ENCODE measurements at regions not wholly inside any gene's neighbourhood (a gene's known extent, or its start where the extent isn't known, plus 50 kb on each side); places are given as distances from the start of the nearest gene placed in this dataset.
"Not testable (repeated sequence)": the region's sequence is repeated elsewhere in the genome, so short reads cannot be mapped to it uniquely, and the experiment has no call there.

DNA sequence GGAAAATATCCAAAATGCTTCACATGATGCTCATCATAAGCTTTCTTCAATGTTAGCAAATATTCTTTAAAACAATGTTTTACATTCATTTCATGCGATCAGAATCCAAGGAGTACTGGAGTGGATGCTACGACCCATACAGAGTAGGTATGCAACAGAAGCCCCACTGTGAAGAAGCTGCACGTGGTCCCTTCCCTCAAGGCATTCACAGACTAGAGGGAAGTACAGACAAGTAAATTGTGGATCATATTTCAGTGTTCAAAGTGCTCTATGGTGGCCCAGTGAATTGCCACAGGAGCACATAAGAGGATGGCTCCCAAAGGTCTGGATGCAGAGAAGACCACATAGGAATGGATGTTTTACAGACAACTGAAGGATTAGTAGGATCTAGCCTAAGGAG, 789.9 kb downstream of the IGSF11 start:
- DNase-seq: no peak

DNA sequence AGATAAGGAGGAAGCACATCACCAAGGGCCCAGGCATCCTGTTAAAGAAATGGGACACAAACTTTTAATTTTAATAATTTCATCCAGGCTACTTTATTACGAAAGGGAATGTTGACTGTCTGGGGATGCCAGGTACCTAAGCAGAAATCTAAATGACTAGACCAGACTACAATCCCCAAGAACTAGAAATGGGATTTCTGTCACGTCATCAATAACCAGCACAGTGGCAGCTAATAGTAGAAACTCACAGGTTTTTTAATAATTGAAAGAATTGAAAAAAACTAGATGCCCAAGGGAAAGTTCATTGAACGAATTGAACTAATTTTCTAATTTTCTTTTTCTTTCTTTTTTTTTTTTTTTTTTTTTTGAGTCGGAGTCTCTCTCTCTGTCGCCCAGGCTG, 789.3 kb downstream of the IGSF11 start:
- DNase-seq: no peak

DNA sequence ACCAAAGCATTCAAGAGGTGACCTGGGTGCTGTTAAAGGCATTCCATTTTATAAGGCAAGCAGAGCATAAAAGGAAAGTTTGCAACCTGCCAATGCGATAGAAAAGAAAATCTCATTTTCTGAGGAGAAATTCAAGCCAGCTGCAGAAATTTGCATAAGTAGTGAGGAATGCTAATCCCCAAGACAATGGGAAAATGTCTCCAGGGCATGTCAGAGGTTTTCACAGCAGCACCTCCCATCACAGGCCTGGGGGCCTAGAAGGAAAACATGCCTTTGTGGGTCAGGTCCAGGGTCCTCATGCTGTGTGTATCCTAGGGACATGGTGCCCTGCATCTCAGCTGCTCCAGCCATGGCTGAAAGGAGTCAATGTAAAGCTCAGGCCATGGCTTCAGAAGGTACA, 775.8 kb downstream of the IGSF11 start:
- DNase-seq: not testable (repeated sequence)

DNA sequence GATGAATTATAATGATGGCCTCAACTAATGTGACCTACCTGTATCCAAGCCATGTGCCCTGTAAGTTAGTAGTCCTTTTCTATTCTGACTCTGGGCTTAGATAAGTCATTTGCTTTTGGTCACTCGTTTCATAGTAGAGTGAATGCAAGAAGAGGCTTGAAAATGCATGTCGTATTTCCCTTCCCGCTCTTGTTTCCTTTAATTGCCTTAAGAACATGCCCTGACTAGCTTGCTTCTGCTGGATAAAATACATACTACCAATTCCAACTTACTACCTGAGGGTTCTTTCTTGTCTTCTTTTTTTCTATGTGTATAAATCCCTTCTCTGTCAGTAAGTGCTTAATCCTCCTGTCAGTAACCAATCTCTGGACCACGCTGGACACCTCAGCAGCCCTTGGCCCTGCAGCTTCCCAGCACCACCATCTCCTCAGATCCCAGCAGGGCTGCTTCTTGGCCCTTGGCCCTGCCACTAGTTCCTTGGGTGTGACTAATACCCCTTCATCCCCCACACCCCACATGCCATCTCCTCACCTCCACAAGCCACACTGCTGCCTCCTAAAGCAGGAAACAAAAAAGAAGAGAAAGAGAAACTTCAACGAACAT, 771.7 kb downstream of the IGSF11 start:
- DNase-seq: no peak

DNA sequence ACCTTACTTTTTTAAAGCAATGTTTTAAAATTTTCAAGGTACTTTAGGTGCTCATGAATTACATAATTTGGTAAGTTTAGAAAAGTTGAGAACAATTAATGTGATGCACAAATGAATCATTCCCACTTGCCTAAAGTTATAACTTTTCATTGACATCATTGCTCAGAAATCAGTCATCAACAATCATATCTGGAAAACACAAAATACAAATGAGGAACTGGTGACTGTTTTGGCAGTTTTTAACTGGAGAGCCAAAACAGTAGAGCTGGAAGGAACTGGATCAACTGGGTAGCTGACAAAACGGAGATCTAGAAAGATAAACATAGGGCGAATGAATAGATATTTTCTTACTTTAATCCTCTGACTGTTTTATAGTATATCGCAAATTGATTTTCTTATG, 767.1 kb downstream of the IGSF11 start:
- DNase-seq: no peak

DNA sequence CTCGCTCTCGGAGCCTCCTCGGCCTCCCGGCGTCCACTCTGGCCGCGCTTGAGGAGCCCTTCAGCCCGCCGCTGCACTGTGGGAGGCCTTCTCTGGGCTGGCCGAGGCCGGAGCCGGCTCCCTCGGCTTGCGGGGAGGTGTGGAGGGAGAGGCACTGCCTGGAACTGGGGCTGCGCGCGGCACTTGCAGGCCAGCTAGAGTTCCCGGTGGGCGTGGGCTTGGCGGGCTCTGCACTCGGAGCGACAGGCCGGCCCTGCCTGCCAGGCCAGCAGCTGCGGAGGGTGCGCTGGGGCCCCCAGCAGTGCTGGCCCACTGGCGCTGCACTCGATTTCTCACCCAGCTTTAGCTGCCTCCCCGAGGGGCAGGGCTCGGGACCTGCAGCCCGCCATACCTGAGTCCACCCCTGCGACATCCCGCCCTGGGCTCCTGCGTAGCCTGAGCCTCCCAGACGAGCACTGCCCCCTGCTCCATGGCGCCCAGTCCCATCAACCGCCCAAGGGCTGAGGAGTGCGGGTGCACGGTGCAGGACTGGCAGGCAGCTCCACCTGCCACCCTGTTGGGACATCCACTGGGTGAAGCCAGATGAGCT, 765.0 kb downstream of the IGSF11 start:
- no peak for DNase-seq

DNA sequence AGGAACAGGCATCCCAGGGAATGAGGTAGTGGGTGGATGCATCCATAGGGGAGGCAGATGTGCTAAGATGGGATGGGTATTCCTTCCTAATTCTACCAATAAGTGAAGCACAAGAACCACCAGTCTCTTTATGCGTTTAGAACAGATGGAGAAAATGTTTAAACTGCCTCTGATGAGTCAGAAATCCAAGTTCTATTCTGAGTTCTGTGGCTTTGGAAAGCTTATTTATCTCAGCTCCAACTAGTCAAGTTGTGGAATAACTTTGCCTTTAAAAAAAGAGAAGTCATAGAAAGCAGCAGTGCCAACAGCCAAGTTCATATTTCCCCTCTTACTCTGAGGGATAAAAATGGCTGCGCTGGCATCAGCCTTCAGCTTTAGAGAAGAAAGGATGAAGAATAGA, 761.7 kb downstream of the IGSF11 start:
- no peak for DNase-seq

DNA sequence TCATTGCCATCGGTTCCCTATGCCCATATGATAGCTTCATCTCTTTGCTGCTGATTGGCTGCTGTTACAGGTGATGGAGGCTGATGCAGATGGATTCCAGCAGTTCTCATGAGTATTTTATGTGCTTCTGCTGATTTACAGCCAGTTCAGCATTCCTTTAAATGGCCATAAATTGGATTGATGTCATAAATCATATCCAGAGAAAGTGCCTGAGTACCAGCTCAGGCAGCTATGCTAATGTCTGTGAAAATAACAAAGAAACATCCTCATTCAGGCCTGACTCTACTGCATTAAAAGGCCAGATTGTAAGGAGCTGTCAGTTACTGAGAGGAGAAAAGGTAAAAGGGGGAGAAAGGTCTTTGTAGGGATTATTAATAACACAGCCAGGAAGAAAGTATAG, 756.8 kb downstream of the IGSF11 start:
- no peak for DNase-seq

DNA sequence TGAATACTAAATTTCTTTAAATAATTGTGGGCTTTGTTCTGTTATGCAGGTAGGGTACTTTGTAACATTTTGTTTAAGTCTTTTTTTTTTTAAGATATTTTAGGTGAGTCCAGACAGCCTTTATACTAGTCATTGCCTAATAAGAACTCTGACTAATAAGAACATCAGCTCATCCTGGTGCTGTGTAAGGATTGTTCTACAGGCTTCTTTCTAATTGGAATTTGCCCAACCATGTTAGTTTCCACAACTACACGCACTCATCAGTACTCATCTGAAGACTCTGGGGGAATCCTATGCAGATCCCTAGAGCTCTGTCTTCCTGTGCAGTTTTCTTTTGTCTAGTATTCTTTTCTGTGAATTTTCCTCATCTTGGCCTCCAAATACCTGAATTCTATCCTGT, 741.8 kb downstream of the IGSF11 start:
- no peak for DNase-seq

DNA sequence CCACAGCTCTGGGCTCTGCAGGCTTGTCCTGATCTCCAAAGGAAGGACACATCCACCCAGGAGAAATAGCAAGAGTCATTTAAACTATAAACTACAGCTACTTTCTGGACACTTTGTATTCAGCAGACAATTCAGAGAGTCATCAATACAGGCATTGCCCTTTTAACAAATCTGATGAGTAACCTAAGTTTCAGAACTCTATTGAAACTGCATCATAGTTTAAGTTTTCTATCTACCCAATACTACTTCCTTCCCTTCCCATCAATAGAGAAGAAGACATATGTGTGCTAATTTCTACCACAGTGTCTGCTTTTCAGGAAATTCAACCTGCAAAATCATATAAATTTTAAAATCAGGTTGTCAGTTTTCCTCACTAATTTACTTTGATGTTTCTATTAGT, 736.5 kb downstream of the IGSF11 start:
- no peak for DNase-seq

DNA sequence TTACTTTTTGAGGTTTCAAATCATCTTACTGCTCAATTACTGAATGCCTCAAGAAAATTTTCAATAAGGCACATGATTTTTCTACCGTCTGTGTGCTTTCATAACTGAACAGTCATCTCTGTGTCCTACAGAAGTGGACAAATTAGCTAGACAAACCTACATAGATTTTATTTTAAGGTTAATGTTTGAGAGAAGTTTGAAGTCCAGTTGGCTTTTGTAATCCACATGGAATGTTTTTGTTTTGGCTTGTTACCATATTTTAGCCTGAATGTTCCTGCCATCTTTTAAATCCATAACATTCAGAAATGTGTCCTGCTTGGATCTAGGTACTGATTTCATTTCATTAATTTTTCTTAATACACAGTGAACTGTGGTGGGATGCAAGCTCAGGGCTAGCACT, 730.1 kb downstream of the IGSF11 start:
- DNase-seq: no peak

DNA sequence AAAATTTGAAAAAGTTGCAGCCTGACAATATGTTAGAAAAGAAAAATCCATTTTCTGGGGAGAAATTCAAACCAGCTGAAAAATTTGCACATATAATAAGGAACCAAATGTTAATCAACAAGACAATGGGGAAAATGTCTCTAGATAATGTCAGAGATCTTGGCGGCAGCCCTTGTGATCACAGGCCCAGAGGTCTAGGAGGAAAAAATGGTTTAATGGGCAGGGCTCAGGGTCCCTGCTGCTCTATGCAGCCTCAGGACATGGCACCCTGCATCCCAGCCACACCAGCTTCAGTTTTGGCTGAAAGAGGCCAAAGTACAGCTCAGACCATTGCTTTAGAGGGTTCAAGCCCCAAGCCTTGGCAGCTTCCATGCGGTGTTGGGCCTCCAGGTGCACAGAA, 701.9 kb downstream of the IGSF11 start:
- no peak for DNase-seq

DNA sequence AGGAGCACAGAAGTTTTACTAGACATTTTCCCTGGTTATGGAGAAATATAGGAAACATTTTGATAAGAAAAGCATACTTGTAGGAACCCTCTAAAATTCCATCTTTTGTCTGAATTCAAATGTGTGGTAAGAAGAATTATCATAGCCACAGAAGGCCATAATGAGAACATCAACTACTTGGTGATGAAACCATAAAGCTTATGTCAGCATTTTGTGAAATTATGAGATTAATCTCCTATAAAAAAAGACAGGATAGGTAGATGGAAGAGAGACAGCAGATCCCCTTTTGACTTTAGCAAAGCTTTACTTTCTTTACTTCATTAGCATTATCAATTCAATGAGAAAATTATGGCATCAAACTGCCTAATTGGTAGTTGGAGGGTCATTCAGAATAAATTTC, 697.0 kb downstream of the IGSF11 start:
- DNase-seq: no peak

DNA sequence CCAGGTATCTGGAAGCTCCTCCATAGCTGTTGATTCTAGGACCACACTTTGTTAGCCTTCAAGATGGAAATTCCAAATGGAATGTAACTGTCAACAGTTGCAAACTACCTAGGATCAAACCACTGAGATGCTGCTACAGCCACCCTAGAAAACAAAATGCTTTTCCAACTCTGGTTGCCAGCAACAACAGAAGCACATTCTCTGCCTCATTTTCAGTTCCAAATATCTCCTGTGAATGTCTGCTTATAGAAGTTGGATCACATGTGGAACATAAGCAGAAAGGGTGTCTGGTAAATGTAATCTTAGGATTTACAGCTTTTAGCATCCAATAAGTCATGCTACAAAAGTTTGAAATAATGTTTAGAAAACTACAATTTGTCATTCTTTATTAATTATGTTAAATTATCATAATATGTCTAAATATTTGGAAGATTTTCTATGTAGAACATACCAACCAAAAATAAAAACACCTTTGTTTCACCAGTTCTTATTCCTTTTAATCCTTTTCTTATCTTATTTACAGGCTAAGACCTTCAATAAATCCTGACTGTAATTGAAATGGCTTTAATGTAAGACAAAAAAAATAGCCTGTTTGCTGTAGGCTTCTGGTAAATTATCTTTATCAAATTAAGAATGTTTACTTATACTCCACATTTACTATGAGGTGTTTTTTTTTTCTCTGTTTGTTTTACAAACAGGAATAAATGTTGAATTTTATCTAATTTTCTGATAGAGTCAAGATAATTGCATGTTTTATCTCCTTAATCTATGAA, 687.1 kb downstream of the IGSF11 start:
- no peak for DNase-seq

DNA sequence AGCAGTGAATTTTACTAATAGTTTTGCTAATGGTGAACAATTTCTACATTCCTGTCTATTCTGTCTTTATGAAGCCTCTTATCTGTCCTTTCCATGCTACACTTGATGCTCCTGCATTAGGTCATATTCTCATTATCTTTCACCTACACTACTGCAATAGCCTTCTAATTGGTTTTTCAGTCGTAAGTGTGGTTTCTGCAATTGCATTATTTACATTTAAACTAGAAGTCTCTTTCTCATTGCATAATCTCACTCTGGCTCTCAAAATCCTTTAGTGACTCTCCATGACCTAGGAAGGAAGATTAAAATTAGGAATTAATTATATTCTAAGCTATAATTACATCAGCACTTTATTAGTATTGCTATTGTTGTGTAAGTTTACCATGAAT, 686.5 kb downstream of the IGSF11 start:
- DNase-seq: no peak

DNA sequence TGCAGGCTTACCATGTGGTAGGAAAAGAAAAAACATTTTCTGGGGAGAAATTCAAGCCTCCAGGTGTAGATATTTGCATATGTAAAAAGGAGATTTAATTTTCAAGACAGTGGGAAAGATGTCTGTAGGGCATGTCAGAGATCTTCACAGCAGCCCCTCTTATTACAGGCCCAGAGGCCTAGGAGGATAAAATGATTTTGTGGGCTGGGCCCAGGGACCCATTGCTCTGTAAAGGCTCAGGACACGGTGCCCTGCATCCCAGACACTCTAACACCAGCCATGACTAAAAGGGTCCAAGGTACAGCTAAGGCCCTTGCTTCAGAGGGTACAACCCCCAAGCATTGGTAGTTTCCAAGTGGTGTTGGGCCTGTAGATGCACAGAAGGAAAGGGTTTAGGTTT, 680.1 kb downstream of the IGSF11 start:
- no peak for DNase-seq

DNA sequence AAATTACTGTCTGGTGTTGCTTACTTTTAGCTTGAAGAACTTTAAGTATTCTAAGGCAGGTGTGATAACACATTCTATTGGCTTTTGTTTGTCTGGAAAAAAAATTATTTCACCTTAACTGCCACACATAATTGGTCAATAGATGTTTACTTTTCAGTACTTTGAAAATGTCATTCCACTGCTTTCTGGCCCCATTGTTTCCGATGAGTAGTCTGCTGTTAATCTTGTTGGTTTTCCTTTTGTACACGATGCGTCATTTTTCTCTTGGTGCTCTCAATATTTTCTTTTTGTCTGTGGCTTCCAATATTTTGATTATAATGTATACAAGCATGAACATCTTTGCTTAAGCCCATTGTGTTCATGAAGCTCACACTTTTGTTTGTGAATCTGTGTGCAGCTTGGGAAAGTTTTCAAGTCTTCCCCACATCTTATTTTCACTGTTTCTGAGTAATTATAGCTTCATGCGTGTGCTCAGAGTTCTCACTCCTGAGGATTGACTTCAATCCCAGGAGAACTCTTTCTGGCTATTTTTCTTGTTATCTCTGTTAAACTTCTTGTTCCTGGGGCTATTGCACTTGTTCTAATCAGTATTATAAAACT, 664.7 kb downstream of the IGSF11 start:
- DNase-seq: no peak

DNA sequence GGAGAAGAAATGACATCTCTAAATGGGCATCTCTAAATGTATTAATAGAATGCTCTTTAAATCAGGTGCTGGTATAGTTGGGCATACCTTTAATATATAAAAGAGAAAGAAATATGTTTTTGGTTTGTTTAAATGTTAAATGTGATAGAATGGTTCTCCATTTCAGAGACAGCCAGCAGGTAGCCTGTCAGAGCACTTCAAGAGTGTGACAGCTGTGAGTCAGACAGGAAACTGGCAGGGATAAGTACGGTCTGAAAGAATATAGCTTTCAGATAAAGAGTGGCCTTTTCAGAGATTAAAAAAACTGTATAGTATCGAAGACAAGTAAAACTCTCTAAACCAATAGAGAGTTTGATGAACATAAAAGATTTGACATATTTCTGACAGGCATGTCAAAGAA, 654.1 kb downstream of the IGSF11 start:
- no peak for DNase-seq

DNA sequence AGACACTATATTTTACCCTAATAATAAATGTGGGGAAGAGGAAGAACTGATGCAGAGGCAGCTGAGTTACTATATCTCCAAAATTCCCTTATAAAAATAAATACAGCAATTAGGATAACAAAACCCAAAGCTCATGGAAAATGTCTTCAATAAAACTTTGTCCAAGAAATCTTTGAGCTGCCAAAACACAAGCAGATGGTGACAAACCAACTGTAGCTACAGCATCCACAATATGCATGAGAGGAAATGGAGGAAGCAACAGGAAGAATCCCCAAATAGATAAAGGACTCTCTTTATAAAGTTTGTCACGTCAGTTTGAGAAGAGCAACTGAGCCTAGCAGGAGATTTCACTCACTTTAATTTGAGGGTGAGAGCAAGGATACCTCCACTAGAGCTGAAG, 638.2 kb downstream of the IGSF11 start:
- no peak for DNase-seq

DNA sequence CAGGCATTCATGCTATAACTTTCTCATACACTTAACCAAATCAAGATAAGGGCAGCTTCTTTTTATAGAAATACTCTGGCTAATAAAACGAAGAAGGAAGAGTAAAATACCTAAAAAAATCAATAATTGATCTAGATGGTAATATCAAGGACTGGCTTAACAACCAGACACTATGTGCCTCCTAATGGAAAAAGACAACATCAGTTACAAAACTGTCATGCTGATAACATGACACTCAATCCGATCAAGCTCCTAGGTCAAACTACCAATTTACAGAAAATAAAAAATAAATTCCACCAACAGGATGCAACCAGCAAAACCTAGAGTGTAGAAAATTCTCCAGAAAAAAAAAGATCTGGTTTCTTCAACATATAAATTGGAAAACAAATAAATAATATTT, 634.6 kb downstream of the IGSF11 start:
- no peak for DNase-seq

DNA sequence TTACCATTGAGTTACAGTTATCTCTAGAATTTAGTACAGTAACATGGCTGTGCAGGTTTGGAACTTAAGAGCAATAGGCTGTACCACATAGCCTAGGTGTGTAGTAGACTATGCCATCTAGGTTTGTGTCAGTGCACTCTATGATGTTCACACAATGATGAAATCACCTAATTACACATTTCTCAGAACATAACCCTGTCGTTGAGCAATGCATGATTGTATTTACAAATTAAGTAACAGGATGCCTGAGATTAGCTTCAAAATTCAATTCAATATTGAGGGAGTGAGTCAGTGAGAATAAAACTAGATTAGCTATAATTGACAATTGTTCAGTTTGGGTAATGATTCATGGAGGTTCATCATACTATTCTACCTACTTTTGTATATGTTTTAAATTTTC, 633.8 kb downstream of the IGSF11 start:
- DNase-seq: no peak

DNA sequence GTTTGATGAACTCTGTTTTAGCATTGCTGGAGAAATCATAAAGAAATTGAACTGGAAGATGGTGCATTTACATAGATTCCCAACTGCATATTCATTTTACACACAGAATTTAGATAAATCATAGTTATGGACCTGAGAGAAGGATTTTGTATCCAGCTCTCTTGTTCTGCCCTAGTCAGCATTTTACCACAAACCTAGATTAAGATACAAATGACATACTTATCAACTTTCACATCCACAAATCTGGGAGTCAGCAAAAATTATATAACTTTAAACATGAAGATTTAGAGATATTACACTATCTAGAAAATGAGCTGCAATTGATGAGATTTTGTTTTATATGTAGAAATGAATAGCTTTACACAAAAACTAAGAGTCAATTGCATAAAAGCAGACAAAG, 632.8 kb downstream of the IGSF11 start:
- DNase-seq: no peak

DNA sequence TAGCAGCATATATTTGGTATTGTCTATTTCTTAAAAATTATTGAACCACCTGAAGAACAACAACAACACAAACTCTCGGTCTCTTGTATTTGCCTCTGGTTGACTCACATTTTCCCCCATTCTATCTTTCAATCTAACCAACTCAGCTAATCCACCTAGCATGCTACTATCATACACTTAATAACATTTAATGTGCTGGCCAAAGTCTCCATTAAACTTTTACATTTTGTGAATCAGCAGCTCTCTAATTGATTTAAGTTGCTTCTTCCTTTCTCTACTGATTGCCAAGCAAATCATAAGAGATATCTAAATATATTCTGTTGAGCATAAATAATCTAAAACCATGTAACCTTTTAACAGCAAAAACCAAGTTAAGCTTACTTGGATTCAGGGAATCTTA, 631.7 kb downstream of the IGSF11 start:
- no peak for DNase-seq

DNA sequence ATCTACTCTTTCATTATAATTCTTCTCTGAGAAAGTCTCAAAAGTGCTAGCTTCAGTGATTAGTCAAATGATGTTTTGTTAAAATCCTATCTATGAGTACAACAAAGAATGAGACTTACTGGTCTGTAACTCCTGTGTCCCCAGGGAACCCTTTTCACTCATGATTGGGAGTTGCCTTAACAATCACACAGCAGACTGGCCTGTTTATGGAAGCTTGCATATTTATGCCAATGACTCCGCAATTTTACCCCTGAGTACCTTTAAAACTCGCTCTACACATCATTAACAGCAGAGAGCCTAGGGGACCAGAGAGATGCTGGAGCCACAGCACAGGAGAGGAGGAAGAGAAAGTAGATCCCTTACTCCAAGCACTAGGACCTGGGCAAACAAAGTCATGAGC, 628.1 kb downstream of the IGSF11 start:
- no peak for DNase-seq

Measured in HCEC 1CT (cell line).